IMR-90 (cell line): ENCODE measurements at regions not wholly inside any gene's neighbourhood (a gene's known extent, or its start where the extent isn't known, plus 50 kb on each side); places are given as distances from the start of the nearest gene placed in this dataset.

Source experiments
- ATAC-seq: fragments of 200-7000 bp; cut with Tn5 transposase; 2 replicates; pipeline ENCODE4 v1.9.1; 2020; ENCODE audit warnings: low read depth, mild to moderate bottlenecking, moderate library complexity
- BruUV-seq: library from RNA; stranded (reverse); fragments of 400-500 nt; replicated peaks from 2 replicates; lab custom pipeline; 2021; lab: Mats Ljungman, UMichigan
- CTCF ChIA-PET: fragments of 300-600 bp; formaldehyde crosslinking; extraction: SDS; loops from one replicate; lab custom pipeline; 2021; ENCODE audit warnings: antibody characterized with exemption; lab: Yijun Ruan, JAX
- POLR2A ChIA-PET: fragments of 300-600 bp; sonication (Branson Sonifier 250); formaldehyde crosslinking; loops from one replicate; lab custom pipeline; 2022; ENCODE audit warnings: antibody characterized with exemption; ENCODE audit not compliant: unreplicated experiment; lab: Charles Lee
- DNase-seq: peaks from one replicate; pipeline ENCODE4 v3.0.0; 2013
- H2AFZ ChIP-seq: replicated peaks from 2 replicates; pipeline ENCODE3; 2013; ENCODE audit warnings: low read length, mild to moderate bottlenecking; ENCODE audit not compliant: poor library complexity
- H2AK5ac ChIP-seq: 2 replicates; pipeline ENCODE4 v1.6.1; 2013; ENCODE audit warnings: low read depth, low read length, inconsistent platforms
- H2AK9ac ChIP-seq: replicated peaks from 2 replicates; pipeline ENCODE3; 2013; ENCODE audit warnings: mild to moderate bottlenecking, low read depth, low read length, moderate library complexity; ENCODE audit not compliant: poor library complexity
- H2BK120ac ChIP-seq: 2 replicates; pipeline ENCODE4 v1.6.1; 2013; ENCODE audit warnings: low read depth, low read length, inconsistent platforms
- H2BK15ac ChIP-seq: 3 replicates; pipeline ENCODE4 v1.6.1; 2013; ENCODE audit warnings: low read depth, low read length, inconsistent platforms
- H2BK20ac ChIP-seq: 2 replicates; pipeline ENCODE4 v1.6.1; 2013; ENCODE audit warnings: low read depth, mild to moderate bottlenecking, inconsistent platforms, low read length, moderate library complexity
- H2BK5ac ChIP-seq: 2 replicates; pipeline ENCODE4 v1.6.1; 2013; ENCODE audit warnings: mild to moderate bottlenecking, low read depth, low read length, inconsistent platforms; ENCODE audit not compliant: poor library complexity, severe bottlenecking
- H3K14ac ChIP-seq: replicated peaks from 2 replicates; pipeline ENCODE4 v1.6.1; 2013; ENCODE audit warnings: low read depth, low read length, inconsistent platforms
- H3K18ac ChIP-seq: 2 replicates; pipeline ENCODE4 v1.6.1; 2013; ENCODE audit warnings: low read depth, low read length, control low read depth
- H3K23ac ChIP-seq: 2 replicates; pipeline ENCODE4 v1.6.1; 2013; ENCODE audit warnings: low read depth, low read length, inconsistent platforms
- H3K27ac ChIP-seq: 2 replicates; pipeline ENCODE4 v1.5.1; 2013; ENCODE audit warnings: mild to moderate bottlenecking, control low read depth, low read length; ENCODE audit not compliant: insufficient read depth
- H3K27me3 ChIP-seq: 2 replicates; pipeline ENCODE4 v1.6.1; 2013; ENCODE audit warnings: low read length; ENCODE audit not compliant: control insufficient read depth, insufficient read depth
- H3K36me3 ChIP-seq: 2 replicates; pipeline ENCODE4 v1.6.1; 2013; ENCODE audit warnings: low read length, mixed read lengths; ENCODE audit not compliant: control insufficient read depth, insufficient read depth
- H3K4ac ChIP-seq: 2 replicates; pipeline ENCODE4 v1.6.1; 2013; ENCODE audit warnings: low read depth, low read length, inconsistent platforms
- H3K4me1 ChIP-seq: 2 replicates; pipeline ENCODE4 v1.6.1; 2013; ENCODE audit warnings: low read length, mixed read lengths; ENCODE audit not compliant: control insufficient read depth, insufficient read depth
- H3K4me2 ChIP-seq: 2 replicates; pipeline ENCODE4 v1.6.1; 2013; ENCODE audit warnings: low read depth, mild to moderate bottlenecking, control low read depth, low read length, moderate library complexity
- H3K4me3 ChIP-seq: 2 replicates; pipeline ENCODE4 v1.5.1; 2013; ENCODE audit warnings: low read depth, mild to moderate bottlenecking, control low read depth, low read length, moderate library complexity; ENCODE audit not compliant: insufficient read depth
- H3K56ac ChIP-seq: 2 replicates; pipeline ENCODE4 v1.6.1; 2013; ENCODE audit warnings: low read length, inconsistent platforms; ENCODE audit not compliant: insufficient read depth; ENCODE audit errors: extremely low read depth
- H3K79me1 ChIP-seq, 2 experiments: 2 replicates each; pipeline ENCODE4 v1.6.1; 2013; ENCODE audit warnings: low read length in 2 of 2, inconsistent platforms in 1 of 2, low read depth in 1 of 2
- H3K9ac ChIP-seq: 2 replicates; pipeline ENCODE4 v1.6.1; 2013; ENCODE audit warnings: low read depth, low read length, control low read depth
- H3K9me1 ChIP-seq: 2 replicates; pipeline ENCODE4 v1.6.1; 2013; ENCODE audit warnings: low read length, inconsistent platforms; ENCODE audit not compliant: insufficient read depth
- H3K9me3 ChIP-seq: 2 replicates; pipeline ENCODE4 v1.6.1; 2013; ENCODE audit warnings: low read length; ENCODE audit not compliant: control insufficient read depth, insufficient read depth
- H4K20me1 ChIP-seq: 2 replicates; pipeline ENCODE4 v1.6.1; 2013; ENCODE audit warnings: low read length, inconsistent platforms; ENCODE audit not compliant: insufficient read depth
- H4K5ac ChIP-seq: 2 replicates; pipeline ENCODE4 v1.6.1; 2013; ENCODE audit warnings: mild to moderate bottlenecking, low read depth, low read length, control low read depth
- H4K8ac ChIP-seq, 2 experiments: 2 replicates each; pipeline ENCODE4 v1.6.1; 2013; ENCODE audit warnings: low read depth in 2 of 2, low read length in 2 of 2, control low read depth in 1 of 2, inconsistent platforms in 1 of 2
- H4K91ac ChIP-seq: 2 replicates; pipeline ENCODE4 v1.6.1; 2013; ENCODE audit warnings: low read depth, low read length, inconsistent platforms; ENCODE audit not compliant: insufficient read depth
- BHLHE40 ChIP-seq: fragments of 150-350 bp; IDR thresholded peaks from 2 replicates; pipeline ENCODE4 v1.6.1; 2016; ENCODE audit warnings: mild to moderate bottlenecking, low read depth, low read length
- CEBPB ChIP-seq: IDR thresholded peaks from 2 replicates; pipeline ENCODE4 v1.6.1; 2012; ENCODE audit warnings: low read depth, low read length, improper control_type of control experiment
- CHD1 ChIP-seq: IDR thresholded peaks from 2 replicates; pipeline ENCODE4 v1.6.1; 2012; ENCODE audit warnings: low read depth, low read length, improper control_type of control experiment
- FOS ChIP-seq: fragments of 150-350 bp; IDR thresholded peaks from 2 replicates; pipeline ENCODE4 v1.6.1; 2016; ENCODE audit warnings: low read depth, low read length
- MAFK ChIP-seq: IDR thresholded peaks from 2 replicates; pipeline ENCODE4 v1.6.1; 2012; ENCODE audit warnings: low read depth, low read length, improper control_type of control experiment
- MAZ ChIP-seq: IDR thresholded peaks from 2 replicates; pipeline ENCODE4 v1.6.1; 2012; ENCODE audit warnings: low read depth, mild to moderate bottlenecking, low read length, improper control_type of control experiment, moderate library complexity, borderline replicate concordance
- NFE2L2 ChIP-seq: fragments of 150-350 bp; IDR thresholded peaks from 2 replicates; pipeline ENCODE4 v1.6.1; 2016; ENCODE audit warnings: low read depth, mild to moderate bottlenecking, low read length
- POLR2A ChIP-seq: IDR thresholded peaks from 2 replicates; pipeline ENCODE4 v1.6.1; 2012; ENCODE audit warnings: mild to moderate bottlenecking, low read depth, low read length
- RAD21 ChIP-seq: IDR thresholded peaks from 2 replicates; pipeline ENCODE4 v1.6.1; 2012; ENCODE audit warnings: low read length, improper control_type of control experiment
- RCOR1 ChIP-seq: IDR thresholded peaks from 2 replicates; pipeline ENCODE4 v1.6.1; 2012; ENCODE audit warnings: mild to moderate bottlenecking, low read length, improper control_type of control experiment; ENCODE audit not compliant: insufficient replicate concordance
- SMC3 ChIP-seq: fragments of 150-350 bp; IDR thresholded peaks from 2 replicates; pipeline ENCODE4 v1.6.1; 2016; ENCODE audit warnings: low read depth, mild to moderate bottlenecking, antibody characterized with exemption, low read length, moderate library complexity
- WGBS, 2 experiments: methylation state at CpG; one replicate each; pipeline versions ENCODE4 v1.1.5 to v1.1.7; 2013; ENCODE audit warnings: missing lambda C conversion rate in 2 of 2; ENCODE audit not compliant: insufficient read length in 1 of 2; ENCODE audit errors: extremely low coverage in 2 of 2; 5-methylcytosine and 5-hydroxymethylcytosine counted together
- dilution Hi-C: fragments of 300-500 bp; cut with HindIII; formaldehyde crosslinking; loops from one replicate; pipeline ENCODE4 v1.14.3; 2018; ENCODE audit warnings: low sequenced_read_pairs; ENCODE audit not compliant: unreplicated experiment
- in situ Hi-C: fragments of 300-500 bp; cut with MboI; formaldehyde crosslinking; loops from 3 replicates; pipeline ENCODE4 v1.14.3; 2019; ENCODE audit warnings: low sequenced_read_pairs, inconsistent platforms, mixed read lengths
- intact Hi-C: fragments of 100-400 bp; cut with micrococcal nuclease; formaldehyde crosslinking; loops from 2 replicates; pipeline ENCODE4 v1.10.0; 2022
- TF ChIP-seq, protein P1 (sequence below): fragments of 150-350 bp; IDR thresholded peaks from 2 replicates; pipeline ENCODE4 v1.6.1; 2017; ENCODE audit warnings: mild to moderate bottlenecking, antibody characterized with exemption, low read length, low read depth
- TF ChIP-seq, protein P2 (sequence below): conservative IDR thresholded peaks from 2 replicates; pipeline ENCODE4 v1.5.1; 2012; ENCODE audit warnings: mild to moderate bottlenecking, low read depth, low read length, improper control_type of control experiment

DNA sequence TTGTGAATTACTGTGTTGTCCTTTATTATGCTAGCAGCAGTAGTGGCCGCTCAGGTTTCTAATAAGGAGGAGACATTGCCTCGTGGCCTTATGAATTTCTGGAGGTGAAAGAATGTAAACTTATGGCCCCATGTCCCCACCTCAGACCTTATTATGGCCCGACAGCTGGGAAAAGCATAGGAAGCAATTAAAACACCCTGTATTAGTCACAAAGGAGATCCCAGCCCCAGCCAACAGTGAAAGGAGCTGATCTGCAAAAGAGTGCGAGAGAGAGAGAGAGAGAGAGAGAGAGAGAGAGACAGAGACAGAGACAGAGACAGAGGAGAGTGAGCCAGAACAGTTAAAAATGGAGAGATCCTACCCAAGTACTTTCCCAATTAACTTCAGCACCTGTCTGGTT, 269.3 kb downstream of the DMRT2 start:
- Histone ChIP-seq H3K14ac (no peak overlapping the region), H3K4me2 (no peak overlapping the region), H3K27me3 (no peaks in the 10 kb centered on the region), H4K8ac (no peak overlapping the region), H2BK5ac (no peak overlapping the region), H4K91ac (no peak overlapping the region), H3K18ac (no peak overlapping the region), H3K27ac (no peak overlapping the region), H3K56ac (no peak overlapping the region), H2BK120ac (no peak overlapping the region), H3K9ac (no peak overlapping the region), H2AK9ac (no peak overlapping the region), H2BK20ac (no peak overlapping the region), H4K20me1 (no peaks in the 10 kb centered on the region), H3K4ac (no peak overlapping the region), H3K23ac (no peak overlapping the region), H3K9me3 (0 out of 2 replicates have a peak, but pooled peaks cover 2% of the 10 kb centered on the region), H3K9me1 (no peaks in the 10 kb centered on the region), H3K36me3 (no peaks in the 10 kb centered on the region), H2AK5ac (no peak overlapping the region), H3K4me3 (no peak overlapping the region), H3K79me1 (no peaks in the 10 kb centered on the region), H4K5ac (no peak overlapping the region), H3K4me1 (no peaks in the 10 kb centered on the region), H2AFZ (no peak overlapping the region), H2BK15ac (no peak overlapping the region)
- no CpG with 5 or more reads among the region's 4 CpGs for WGBS, 2 experiments
- in situ Hi-C loops: no loop called here
- BruUV-seq: no TSS peak
- intact Hi-C loops: no loop called here
- TF ChIP-seq MAFK: no peak
- TF ChIP-seq CHD1: no peak
- no peak for TF ChIP-seq RCOR1
- TF ChIP-seq, protein P1, sequence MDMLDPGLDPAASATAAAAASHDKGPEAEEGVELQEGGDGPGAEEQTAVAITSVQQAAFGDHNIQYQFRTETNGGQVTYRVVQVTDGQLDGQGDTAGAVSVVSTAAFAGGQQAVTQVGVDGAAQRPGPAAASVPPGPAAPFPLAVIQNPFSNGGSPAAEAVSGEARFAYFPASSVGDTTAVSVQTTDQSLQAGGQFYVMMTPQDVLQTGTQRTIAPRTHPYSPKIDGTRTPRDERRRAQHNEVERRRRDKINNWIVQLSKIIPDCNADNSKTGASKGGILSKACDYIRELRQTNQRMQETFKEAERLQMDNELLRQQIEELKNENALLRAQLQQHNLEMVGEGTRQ: no peak
- no peak for TF ChIP-seq MAZ
- no peak for TF ChIP-seq RAD21
- no peak for TF ChIP-seq BHLHE40
- no peak for TF ChIP-seq NFE2L2
- TF ChIP-seq SMC3: no peak
- no peak for TF ChIP-seq CEBPB
- no peak for TF ChIP-seq FOS
- TF ChIP-seq, protein P2, sequence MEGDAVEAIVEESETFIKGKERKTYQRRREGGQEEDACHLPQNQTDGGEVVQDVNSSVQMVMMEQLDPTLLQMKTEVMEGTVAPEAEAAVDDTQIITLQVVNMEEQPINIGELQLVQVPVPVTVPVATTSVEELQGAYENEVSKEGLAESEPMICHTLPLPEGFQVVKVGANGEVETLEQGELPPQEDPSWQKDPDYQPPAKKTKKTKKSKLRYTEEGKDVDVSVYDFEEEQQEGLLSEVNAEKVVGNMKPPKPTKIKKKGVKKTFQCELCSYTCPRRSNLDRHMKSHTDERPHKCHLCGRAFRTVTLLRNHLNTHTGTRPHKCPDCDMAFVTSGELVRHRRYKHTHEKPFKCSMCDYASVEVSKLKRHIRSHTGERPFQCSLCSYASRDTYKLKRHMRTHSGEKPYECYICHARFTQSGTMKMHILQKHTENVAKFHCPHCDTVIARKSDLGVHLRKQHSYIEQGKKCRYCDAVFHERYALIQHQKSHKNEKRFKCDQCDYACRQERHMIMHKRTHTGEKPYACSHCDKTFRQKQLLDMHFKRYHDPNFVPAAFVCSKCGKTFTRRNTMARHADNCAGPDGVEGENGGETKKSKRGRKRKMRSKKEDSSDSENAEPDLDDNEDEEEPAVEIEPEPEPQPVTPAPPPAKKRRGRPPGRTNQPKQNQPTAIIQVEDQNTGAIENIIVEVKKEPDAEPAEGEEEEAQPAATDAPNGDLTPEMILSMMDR: no peak
- TF ChIP-seq POLR2A: no peak
- POLR2A ChIA-PET: no interaction called here
- ATAC-seq (no peak), DNase-seq (no peak)
- dilution Hi-C loops: no loop called here
- CTCF ChIA-PET: no interaction called here
